PC-9 (cell line): ENCODE measurements at regions not wholly inside any gene's neighbourhood (a gene's known extent, or its start where the extent isn't known, plus 50 kb on each side); places are given as distances from the start of the nearest gene placed in this dataset.

ENCODE experiments used
- BruUV-seq: library from RNA; stranded (reverse); fragments of 400-500 nt; replicated peaks from 2 replicates; lab custom pipeline; 2021; lab: Mats Ljungman, UMichigan
- CTCF ChIA-PET: fragments of 300-600 bp; sonication (Branson Sonifier 250); formaldehyde crosslinking; loops from one replicate; lab custom pipeline; 2022; ENCODE audit warnings: antibody characterized with exemption; lab: Charles Lee
- POLR2A ChIA-PET: fragments of 300-600 bp; sonication (Branson Sonifier 250); formaldehyde crosslinking; loops from one replicate; lab custom pipeline; 2022; ENCODE audit warnings: antibody characterized with exemption; ENCODE audit not compliant: unreplicated experiment; lab: Charles Lee
- DNase-seq, 2 experiments: peaks; one replicate each; pipeline versions ENCODE4 v3.0.0 to v3.0.0-alpha.2; 2015 to 2022; ENCODE audit warnings: mixed read lengths in 1 of 2
- H2AFZ ChIP-seq: fragments of 200-600 bp; sonication (generic); 2 replicates; pipeline ENCODE4 v1.8.1; 2017; ENCODE audit warnings: antibody characterized with exemption
- H3F3A ChIP-seq: fragments of 200-600 bp; sonication (generic); 2 replicates; pipeline ENCODE4 v1.8.1; 2017; ENCODE audit warnings: antibody characterized with exemption, mild to moderate bottlenecking, low read depth; ENCODE audit not compliant: insufficient read depth
- H3K27ac ChIP-seq: fragments of 200-600 bp; sonication (generic); 2 replicates; pipeline ENCODE4 v1.6.1; 2016; ENCODE audit warnings: mixed run types
- H3K27me3 ChIP-seq: fragments of 200-600 bp; sonication (generic); 2 replicates; pipeline ENCODE4 v1.6.1; 2016; ENCODE audit warnings: low read depth, mixed run types; ENCODE audit not compliant: insufficient read depth
- H3K36me3 ChIP-seq: fragments of 200-600 bp; sonication (generic); 2 replicates; pipeline ENCODE4 v1.6.1; 2016; ENCODE audit warnings: low read depth, mixed run types
- H3K4me1 ChIP-seq: fragments of 200-600 bp; sonication (generic); replicated peaks from 2 replicates; pipeline ENCODE4 v1.6.1; 2016; ENCODE audit warnings: mixed run types; ENCODE audit not compliant: insufficient read depth
- H3K4me2 ChIP-seq: fragments of 200-600 bp; sonication (generic); 2 replicates; pipeline ENCODE4 v1.6.1; 2017; ENCODE audit warnings: mixed run types
- H3K4me3 ChIP-seq: fragments of 200-600 bp; sonication (generic); 2 replicates; pipeline ENCODE4 v1.6.1; 2016; ENCODE audit warnings: mixed run types
- H3K79me2 ChIP-seq: fragments of 200-600 bp; sonication (generic); 2 replicates; pipeline ENCODE4 v1.6.1; 2017; ENCODE audit warnings: low read depth, mixed run types
- H3K9me2 ChIP-seq: fragments of 200-600 bp; sonication (generic); 2 replicates; pipeline ENCODE4 v1.8.1; 2017; ENCODE audit warnings: mild to moderate bottlenecking; ENCODE audit not compliant: insufficient read depth
- H3K9me3 ChIP-seq: fragments of 200-600 bp; sonication (generic); 2 replicates; pipeline ENCODE4 v1.8.1; 2016; ENCODE audit warnings: low read depth; ENCODE audit not compliant: insufficient read depth
- H4K20me1 ChIP-seq: fragments of 200-600 bp; sonication (generic); 2 replicates; pipeline ENCODE4 v1.8.1; 2017; ENCODE audit not compliant: insufficient read depth
- EZH2 ChIP-seq: fragments of 200-600 bp; sonication (generic); IDR thresholded peaks from 2 replicates; pipeline ENCODE4 v1.8.0; 2017; ENCODE audit warnings: antibody characterized with exemption, low read depth
- intact Hi-C: fragments of 100-400 bp; cut with micrococcal nuclease; formaldehyde crosslinking; loops from one replicate; pipeline ENCODE4 v1.10.0; 2022; ENCODE audit not compliant: unreplicated experiment
- TF ChIP-seq, protein P1 (sequence below): fragments of 200-600 bp; sonication (generic); conservative IDR thresholded peaks from 2 replicates; pipeline ENCODE4 v1.6.1; 2017; ENCODE audit warnings: mixed run types, antibody characterized with exemption, mild to moderate bottlenecking, moderate library complexity

DNA sequence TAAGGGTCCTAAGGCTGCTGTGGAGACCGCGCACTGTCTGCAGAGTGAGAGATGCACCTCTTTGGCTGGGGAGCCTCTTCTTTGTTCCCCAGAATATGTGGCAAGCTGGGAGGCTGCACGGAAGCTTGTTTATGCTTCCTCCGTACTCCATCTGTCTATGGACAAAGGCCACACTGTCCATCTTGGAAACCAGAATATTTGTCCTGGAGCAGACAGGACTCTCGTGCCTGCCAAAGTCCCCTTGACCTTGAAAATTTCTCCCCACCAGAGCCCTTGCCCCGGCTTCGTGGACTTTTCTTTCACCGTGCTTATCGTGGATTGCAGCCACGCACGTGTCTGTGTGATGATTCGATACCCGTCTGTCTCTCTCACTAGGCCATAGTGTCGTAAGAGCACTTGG lies 147.4 kb downstream of the NSG2 start:
- BruUV-seq = no TSS peak
- Histone ChIP-seq H3K36me3 (no peaks in the 10 kb centered on the region), H3K27ac (no peak overlapping the region), H2AFZ (no peak overlapping the region), H3K4me3 (no peak overlapping the region), H3K9me2 (no peaks in the 10 kb centered on the region), H4K20me1 (no peaks in the 10 kb centered on the region), H3K4me2 (no peak overlapping the region), H3K4me1 (no peaks in the 10 kb centered on the region), H3K79me2 (no peaks in the 10 kb centered on the region), H3F3A (no peaks in the 10 kb centered on the region), H3K9me3 (no peaks in the 10 kb centered on the region), H3K27me3 (peaks cover 91% of the 10 kb centered on the region)
- POLR2A ChIA-PET = no interaction called here
- no peak for DNase-seq
- TF ChIP-seq, protein P1, sequence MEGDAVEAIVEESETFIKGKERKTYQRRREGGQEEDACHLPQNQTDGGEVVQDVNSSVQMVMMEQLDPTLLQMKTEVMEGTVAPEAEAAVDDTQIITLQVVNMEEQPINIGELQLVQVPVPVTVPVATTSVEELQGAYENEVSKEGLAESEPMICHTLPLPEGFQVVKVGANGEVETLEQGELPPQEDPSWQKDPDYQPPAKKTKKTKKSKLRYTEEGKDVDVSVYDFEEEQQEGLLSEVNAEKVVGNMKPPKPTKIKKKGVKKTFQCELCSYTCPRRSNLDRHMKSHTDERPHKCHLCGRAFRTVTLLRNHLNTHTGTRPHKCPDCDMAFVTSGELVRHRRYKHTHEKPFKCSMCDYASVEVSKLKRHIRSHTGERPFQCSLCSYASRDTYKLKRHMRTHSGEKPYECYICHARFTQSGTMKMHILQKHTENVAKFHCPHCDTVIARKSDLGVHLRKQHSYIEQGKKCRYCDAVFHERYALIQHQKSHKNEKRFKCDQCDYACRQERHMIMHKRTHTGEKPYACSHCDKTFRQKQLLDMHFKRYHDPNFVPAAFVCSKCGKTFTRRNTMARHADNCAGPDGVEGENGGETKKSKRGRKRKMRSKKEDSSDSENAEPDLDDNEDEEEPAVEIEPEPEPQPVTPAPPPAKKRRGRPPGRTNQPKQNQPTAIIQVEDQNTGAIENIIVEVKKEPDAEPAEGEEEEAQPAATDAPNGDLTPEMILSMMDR = no peak
- TF ChIP-seq EZH2 = no peak
- intact Hi-C loops = no loop called here
- CTCF ChIA-PET = no interaction called here

DNA sequence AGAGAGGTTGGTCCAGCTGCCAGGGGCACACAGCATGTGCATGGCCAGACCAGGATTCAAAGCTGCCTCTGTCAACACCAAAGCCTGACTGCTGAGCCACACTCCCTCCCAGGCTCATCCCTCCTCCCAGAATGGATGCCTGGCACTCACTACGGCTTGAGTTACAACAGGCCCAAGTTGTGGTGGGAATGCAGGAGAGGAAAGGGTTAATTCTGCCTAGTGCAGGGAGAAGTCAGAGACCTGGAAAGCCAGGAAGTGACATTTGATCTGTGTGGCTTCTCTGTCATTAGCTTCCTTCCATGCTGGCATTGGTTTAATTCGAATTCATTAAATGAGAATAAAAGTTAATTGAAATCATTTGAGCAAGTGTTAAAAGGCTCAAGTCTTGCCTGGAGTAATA lies 150.0 kb downstream of the NSG2 start:
- Histone ChIP-seq H3K4me1 (no peaks in the 10 kb centered on the region), H3K9me2 (no peaks in the 10 kb centered on the region), H3K27ac (no peak overlapping the region), H2AFZ (no peak overlapping the region), H3K9me3 (no peaks in the 10 kb centered on the region), H3K36me3 (no peaks in the 10 kb centered on the region), H3K4me2 (no peak overlapping the region), H3K27me3 (peaks cover 88% of the 10 kb centered on the region), H3K79me2 (no peaks in the 10 kb centered on the region), H4K20me1 (no peaks in the 10 kb centered on the region), H3F3A (no peaks in the 10 kb centered on the region), H3K4me3 (no peak overlapping the region)
- CTCF ChIA-PET = no interaction called here
- BruUV-seq = no TSS peak
- TF ChIP-seq, protein P1 = no peak
- no peak for TF ChIP-seq EZH2
- POLR2A ChIA-PET = no interaction called here
- DNase-seq = no peak
- intact Hi-C loops = no loop called here

DNA sequence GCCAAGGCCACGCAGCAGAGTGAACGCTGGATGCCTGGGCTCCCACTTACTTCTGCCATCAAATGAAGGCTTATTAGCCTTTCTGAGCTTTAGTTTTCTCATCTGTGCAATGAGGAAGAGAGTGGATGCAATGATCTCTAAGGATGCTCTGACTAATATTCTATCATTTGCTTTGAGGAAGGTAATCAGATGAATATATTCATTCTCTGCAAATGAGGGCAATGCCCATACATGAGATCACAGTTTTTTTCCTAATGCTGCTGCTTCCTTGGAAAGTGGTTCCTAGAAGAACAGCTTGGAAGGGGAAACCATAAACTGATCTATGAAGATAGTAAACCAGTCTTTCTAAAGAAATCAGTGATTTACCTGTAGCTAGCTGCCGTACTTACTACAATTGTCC lies 152.4 kb downstream of the NSG2 start:
- intact Hi-C loops = no loop called here
- no peaks in the 10 kb centered on the region for H4K20me1 ChIP-seq
- H3K79me2 ChIP-seq = no peaks in the 10 kb centered on the region
- CTCF ChIA-PET = no interaction called here
- H3K27ac ChIP-seq = no peak overlapping the region
- H3F3A ChIP-seq = no peaks in the 10 kb centered on the region
- no peaks in the 10 kb centered on the region for H3K36me3 ChIP-seq
- no peak overlapping the region for H2AFZ ChIP-seq
- no peak overlapping the region for H3K4me3 ChIP-seq
- H3K9me3 ChIP-seq = no peaks in the 10 kb centered on the region
- BruUV-seq = no TSS peak
- H3K9me2 ChIP-seq = no peaks in the 10 kb centered on the region
- no peak for DNase-seq
- H3K4me1 ChIP-seq = no peaks in the 10 kb centered on the region
- H3K27me3 ChIP-seq = peaks cover 88% of the 10 kb centered on the region
- H3K4me2 ChIP-seq = no peak overlapping the region
- TF ChIP-seq EZH2 = no peak
- TF ChIP-seq, protein P1 = no peak
- POLR2A ChIA-PET = no interaction called here
